CD8-positive, alpha-beta memory T cell (primary cell): ENCODE measurements at regions not wholly inside any gene's neighbourhood (a gene's known extent, or its start where the extent isn't known, plus 50 kb on each side); places are given as distances from the start of the nearest gene placed in this dataset.
A peak's percentile ranks its signal among the peaks of the same experiment; 100 is the strongest.

Source experiments
- CTCF ChIA-PET: fragments of 350-600 bp; sonication (Branson Sonifier 250); formaldehyde crosslinking; loops from one replicate; lab custom pipeline; 2021; ENCODE audit warnings: antibody characterized with exemption; lab: Charles Lee
- POLR2A ChIA-PET: fragments of 350-600 bp; sonication (Branson Sonifier 250); formaldehyde crosslinking; loops from one replicate; lab custom pipeline; 2021; ENCODE audit warnings: antibody characterized with exemption; lab: Charles Lee
- DNase-seq, 5 donors: peaks; one replicate each; pipeline versions ENCODE4 v3.0.0 to v3.0.0-alpha.2; 2020 to 2022; ENCODE audit warnings: mixed read lengths in 1 of 5
- H3K27ac ChIP-seq: one replicate; pipeline ENCODE4 v1.7.0; 2013; ENCODE audit warnings: low read depth, mild to moderate bottlenecking, low read length, moderate library complexity
- H3K27me3 ChIP-seq: 2 replicates; pipeline ENCODE4 v1.7.0; 2013; ENCODE audit warnings: low read length, mild to moderate bottlenecking; ENCODE audit not compliant: insufficient read depth, poor library complexity, severe bottlenecking
- H3K36me3 ChIP-seq: 2 replicates; pipeline ENCODE4 v1.7.0; 2013; ENCODE audit warnings: mild to moderate bottlenecking, low read length, moderate library complexity; ENCODE audit not compliant: insufficient read depth
- H3K4me1 ChIP-seq: 2 replicates; pipeline ENCODE4 v1.7.0; 2013; ENCODE audit warnings: mild to moderate bottlenecking, low read length, moderate library complexity; ENCODE audit not compliant: insufficient read depth
- H3K4me3 ChIP-seq: 2 replicates; pipeline ENCODE4 v1.7.0; 2013; ENCODE audit warnings: mild to moderate bottlenecking, low read length
- H3K9me3 ChIP-seq: 2 replicates; pipeline ENCODE4 v1.7.0; 2013; ENCODE audit warnings: mild to moderate bottlenecking, low read length
- H3K27ac Mint-ChIP-seq, 8 donors: one replicate each; pipeline ENCODE4 v1.8.0; 2020 to 2021; ENCODE audit warnings: mixed read lengths in 8 of 8, mild to moderate bottlenecking in 6 of 8, inconsistent platforms in 3 of 8, moderate library complexity in 3 of 8
- H3K27me3 Mint-ChIP-seq, 2 donors: one replicate each; pipeline ENCODE4 v1.8.0; 2020 to 2021; ENCODE audit warnings: mixed read lengths in 2 of 2, mild to moderate bottlenecking in 1 of 2, moderate library complexity in 1 of 2
- H3K36me3 Mint-ChIP-seq, 3 donors: one replicate each; pipeline ENCODE4 v1.8.0; 2020 to 2021; ENCODE audit warnings: mixed read lengths in 3 of 3, inconsistent platforms in 1 of 3, mild to moderate bottlenecking in 1 of 3
- H3K4me1 Mint-ChIP-seq, 3 donors: one replicate each; pipeline ENCODE4 v1.8.0; 2020 to 2021; ENCODE audit warnings: mixed read lengths in 3 of 3, inconsistent platforms in 1 of 3, mild to moderate bottlenecking in 1 of 3
- H3K4me3 Mint-ChIP-seq, 7 donors: one replicate each; pipeline ENCODE4 v1.8.0; 2020 to 2021; ENCODE audit warnings: mixed read lengths in 7 of 7, mild to moderate bottlenecking in 6 of 7, moderate library complexity in 4 of 7, inconsistent platforms in 2 of 7
- H3K9me3 Mint-ChIP-seq, 5 donors: one replicate each; pipeline ENCODE4 v1.8.0; 2020 to 2022; ENCODE audit warnings: mixed read lengths in 5 of 5, mild to moderate bottlenecking in 3 of 5, moderate library complexity in 2 of 5, inconsistent platforms in 1 of 5

- no peak for DNase-seq
- no peak overlapping the region for H3K27ac ChIP-seq
- H3K4me3 ChIP-seq = no peak overlapping the region
- Mint-ChIP-seq H3K9me3 (peaks cover 0 to 2% (median 0%) of the 10 kb centered on the region in 5 donors), H3K4me1 (no peaks in the 10 kb centered on the region), H3K27ac (no peak overlapping the region), H3K4me3 (no peak overlapping the region), H3K36me3 (no peaks in the 10 kb centered on the region), H3K27me3 (no peaks in the 10 kb centered on the region)
- ChIA-PET POLR2A (no interaction called here), CTCF (interaction anchor here (1.5 to 1.9 kb wide), 3 partner anchors 13 to 191 kb away, joined by 4 to 6 read pairs (median 5); no protein-coding TSS in a partner anchor)
- no peaks in the 10 kb centered on the region for H3K36me3 ChIP-seq
- H3K9me3 ChIP-seq = no peaks in the 10 kb centered on the region
- no peaks in the 10 kb centered on the region for H3K27me3 ChIP-seq
- no peaks in the 10 kb centered on the region for H3K4me1 ChIP-seq
Observed at GRCh38 chr10:47121336-47121735, 178.7 kb upstream of the GDF10 start.

GRCh38 chr10:47123716-47124288, 176.2 kb upstream of the GDF10 start:
- Mint-ChIP-seq H3K27ac (no peak overlapping the region), H3K4me3 (no peak overlapping the region), H3K36me3 (no peaks in the 10 kb centered on the region), H3K9me3 (peaks cover 0 to 2% (median 0%) of the 10 kb centered on the region in 5 donors), H3K27me3 (peaks cover 0 to 2% of the 10 kb centered on the region in 2 donors), H3K4me1 (no peaks in the 10 kb centered on the region)
- no peaks in the 10 kb centered on the region for H3K4me1 ChIP-seq
- no peak for DNase-seq
- no peaks in the 10 kb centered on the region for H3K27me3 ChIP-seq
- POLR2A ChIA-PET = no interaction called here
- H3K27ac ChIP-seq = no peak overlapping the region
- no peak overlapping the region for H3K4me3 ChIP-seq
- H3K36me3 ChIP-seq = no peaks in the 10 kb centered on the region
- no peaks in the 10 kb centered on the region for H3K9me3 ChIP-seq
- CTCF ChIA-PET = no interaction called here

GRCh38 chr10:47127188-47127785, 172.7 kb upstream of the GDF10 start:
- ChIA-PET CTCF (no interaction called here), POLR2A (no interaction called here)
- Mint-ChIP-seq H3K9me3 (peaks cover 0 to 2% (median 0%) of the 10 kb centered on the region in 5 donors), H3K27ac (no peak overlapping the region), H3K27me3 (peaks cover 0 to 2% of the 10 kb centered on the region in 2 donors), H3K4me3 (no peak overlapping the region), H3K4me1 (peaks cover 0 to 1% (median 0%) of the 10 kb centered on the region in 3 donors), H3K36me3 (no peaks in the 10 kb centered on the region)
- no peaks in the 10 kb centered on the region for H3K27me3 ChIP-seq
- H3K36me3 ChIP-seq = no peaks in the 10 kb centered on the region
- H3K27ac ChIP-seq = no peak overlapping the region
- no peaks in the 10 kb centered on the region for H3K4me1 ChIP-seq
- H3K9me3 ChIP-seq = no peaks in the 10 kb centered on the region
- no peak for DNase-seq
- no peak overlapping the region for H3K4me3 ChIP-seq

GRCh38 chr10:47130491-47130890, 169.5 kb upstream of the GDF10 start:
- Histone ChIP-seq H3K4me1 (no peaks in the 10 kb centered on the region), H3K27me3 (no peaks in the 10 kb centered on the region), H3K4me3 (no peak overlapping the region), H3K36me3 (no peaks in the 10 kb centered on the region), H3K27ac (no peak overlapping the region), H3K9me3 (no peaks in the 10 kb centered on the region)
- Mint-ChIP-seq H3K4me1 (peaks cover 0 to 6% (median 5%) of the 10 kb centered on the region in 3 donors), H3K4me3 (no peak overlapping the region), H3K27ac (no peak overlapping the region), H3K9me3 (no peaks in the 10 kb centered on the region), H3K27me3 (peaks cover 0 to 2% of the 10 kb centered on the region in 2 donors), H3K36me3 (no peaks in the 10 kb centered on the region)
- no peak for DNase-seq
- ChIA-PET CTCF (no interaction called here), POLR2A (no interaction called here)

GRCh38 chr10:47133871-47134570, 166.0 kb upstream of the GDF10 start:
- H3K9me3 Mint-ChIP-seq = peaks cover 0 to under 1% (median 0%) of the 10 kb centered on the region in 5 donors
- Histone ChIP-seq H3K4me1 (no peaks in the 10 kb centered on the region), H3K27ac (no peak overlapping the region), H3K27me3 (no peaks in the 10 kb centered on the region), H3K9me3 (no peaks in the 10 kb centered on the region), H3K36me3 (no peaks in the 10 kb centered on the region), H3K4me3 (no peak overlapping the region)
- peaks cover 0 to under 1% of the 10 kb centered on the region in 2 donors for H3K27me3 Mint-ChIP-seq
- no peaks in the 10 kb centered on the region for H3K36me3 Mint-ChIP-seq
- no peak overlapping the region for H3K4me3 Mint-ChIP-seq
- H3K27ac Mint-ChIP-seq = no peak overlapping the region
- H3K4me1 Mint-ChIP-seq = peaks cover 0 to 6% (median 5%) of the 10 kb centered on the region in 3 donors
- POLR2A ChIA-PET = no interaction called here
- CTCF ChIA-PET = no interaction called here
- no peak for DNase-seq

- peak overlapping the region in 1 of 8 donors; percentile 62 for H3K27ac Mint-ChIP-seq
- H3K27me3 ChIP-seq = no peaks in the 10 kb centered on the region
- H3K9me3 ChIP-seq = no peaks in the 10 kb centered on the region
- H3K4me3 ChIP-seq = no peak overlapping the region
- H3K36me3 Mint-ChIP-seq = no peaks in the 10 kb centered on the region
- ChIA-PET POLR2A (no interaction called here), CTCF (no interaction called here)
- no peak overlapping the region for H3K4me3 Mint-ChIP-seq
- H3K27me3 Mint-ChIP-seq = peaks cover 0 to 2% of the 10 kb centered on the region in 2 donors
- peaks cover 0 to 3% (median 0%) of the 10 kb centered on the region in 5 donors for H3K9me3 Mint-ChIP-seq
- no peak for DNase-seq
- no peaks in the 10 kb centered on the region for H3K4me1 ChIP-seq
- no peaks in the 10 kb centered on the region for H3K36me3 ChIP-seq
- no peak overlapping the region for H3K27ac ChIP-seq
- peaks cover 0 to 6% (median 4%) of the 10 kb centered on the region in 3 donors for H3K4me1 Mint-ChIP-seq
Observed at GRCh38 chr10:47136866-47137265, 163.1 kb upstream of the GDF10 start.

GRCh38 chr10:47137311-47137851, 162.6 kb upstream of the GDF10 start:
- peaks cover 0 to 3% (median 0%) of the 10 kb centered on the region in 5 donors for H3K9me3 Mint-ChIP-seq
- CTCF ChIA-PET = interaction anchor here (1.1 kb wide), 1 partner anchor 16 kb away, joined by 4 read pairs; no protein-coding TSS in a partner anchor
- H3K27ac ChIP-seq = no peak overlapping the region
- H3K9me3 ChIP-seq = no peaks in the 10 kb centered on the region
- H3K36me3 ChIP-seq = no peaks in the 10 kb centered on the region
- H3K4me3 Mint-ChIP-seq = no peak overlapping the region
- H3K36me3 Mint-ChIP-seq = no peaks in the 10 kb centered on the region
- no peak for DNase-seq
- H3K27me3 Mint-ChIP-seq = peaks cover 0 to 3% of the 10 kb centered on the region in 2 donors
- H3K27ac Mint-ChIP-seq = peak overlapping the region in 1 of 8 donors; percentile 48
- H3K4me1 Mint-ChIP-seq = peaks cover 0 to 6% (median 4%) of the 10 kb centered on the region in 3 donors
- POLR2A ChIA-PET = no interaction called here
- no peaks in the 10 kb centered on the region for H3K4me1 ChIP-seq
- no peak overlapping the region for H3K4me3 ChIP-seq
- H3K27me3 ChIP-seq = no peaks in the 10 kb centered on the region

- no peaks in the 10 kb centered on the region for H3K36me3 ChIP-seq
- no peak overlapping the region for H3K4me3 ChIP-seq
- H3K27me3 ChIP-seq = no peaks in the 10 kb centered on the region
- no peaks in the 10 kb centered on the region for H3K9me3 ChIP-seq
- peaks cover 0 to 3% of the 10 kb centered on the region in 2 donors for H3K27me3 Mint-ChIP-seq
- no peaks in the 10 kb centered on the region for H3K4me1 ChIP-seq
- no peak overlapping the region for H3K4me3 Mint-ChIP-seq
- H3K36me3 Mint-ChIP-seq = no peaks in the 10 kb centered on the region
- peaks cover 0 to 3% (median 0%) of the 10 kb centered on the region in 5 donors for H3K9me3 Mint-ChIP-seq
- no peak for DNase-seq
- peaks cover 0 to 2% (median under 1%) of the 10 kb centered on the region in 3 donors for H3K4me1 Mint-ChIP-seq
- CTCF ChIA-PET = no interaction called here
- no peak overlapping the region for H3K27ac ChIP-seq
- no peak overlapping the region for H3K27ac Mint-ChIP-seq
- POLR2A ChIA-PET = no interaction called here
Observed at GRCh38 chr10:47139121-47139520, 160.9 kb upstream of the GDF10 start.
